Common myeloid progenitor, CD34-positive (primary cell): ENCODE measurements at regions not wholly inside any gene's neighbourhood (a gene's known extent, or its start where the extent isn't known, plus 50 kb on each side); places are given as distances from the start of the nearest gene placed in this dataset.
A peak's percentile ranks its signal among the peaks of the same experiment; 100 is the strongest.
"Not testable (repeated sequence)": the region's sequence is repeated elsewhere in the genome, so short reads cannot be mapped to it uniquely, and the experiment has no call there.

ENCODE experiments used
- CTCF ChIA-PET: fragments of 350-600 bp; sonication (Branson Sonifier 250); formaldehyde crosslinking; loops from one replicate; lab custom pipeline; 2021; ENCODE audit warnings: antibody characterized with exemption; lab: Charles Lee
- POLR2A ChIA-PET: fragments of 350-600 bp; sonication (Branson Sonifier 250); formaldehyde crosslinking; loops from one replicate; lab custom pipeline; 2021; ENCODE audit warnings: antibody characterized with exemption; lab: Charles Lee
- DNase-seq, 3 donors: peaks; one replicate each; pipeline versions ENCODE4 v3.0.0 to v3.0.0-alpha.2; 2013
- H3K27ac ChIP-seq, 2 experiments: 1 replicate in 1 of 2; 2 replicates in 1 of 2; pipeline ENCODE4 v1.7.0; 2013; ENCODE audit warnings: inconsistent platforms in 2 of 2, low read length in 2 of 2, mild to moderate bottlenecking in 2 of 2, low read depth in 1 of 2, moderate library complexity in 1 of 2; ENCODE audit not compliant: severe bottlenecking in 2 of 2, insufficient read depth in 1 of 2, poor library complexity in 1 of 2
- H3K27me3 ChIP-seq, 5 experiments: replicated peaks in 2 of 5; 1 replicate in 3 of 5; 2 replicates in 2 of 5; pipeline versions ENCODE4 v1.6.1 to v1.7.0; 2013; ENCODE audit warnings: low read length in 4 of 5, mild to moderate bottlenecking in 2 of 5, moderate library complexity in 2 of 5, inconsistent platforms in 1 of 5; ENCODE audit not compliant: insufficient read depth in 5 of 5, control insufficient read depth in 4 of 5
- H3K36me3 ChIP-seq, 4 experiments: 1 replicate in 2 of 4; 2 replicates in 2 of 4; pipeline versions ENCODE4 v1.6.1 to v1.7.0; 2013; ENCODE audit warnings: low read length in 3 of 4, control low read depth in 1 of 4, mild to moderate bottlenecking in 1 of 4; ENCODE audit not compliant: control insufficient read depth in 4 of 4, insufficient read depth in 4 of 4
- H3K4me1 ChIP-seq, 4 experiments: 1 replicate in 3 of 4; 2 replicates in 1 of 4; pipeline versions ENCODE4 v1.6.1 to v1.7.1; 2013; ENCODE audit warnings: low read length in 3 of 4, mild to moderate bottlenecking in 3 of 4, control low read depth in 1 of 4, inconsistent platforms in 1 of 4, moderate library complexity in 1 of 4; ENCODE audit not compliant: control insufficient read depth in 4 of 4, insufficient read depth in 4 of 4; ENCODE audit errors: control extremely low read depth in 1 of 4
- H3K4me3 ChIP-seq, 7 experiments: 1 replicate in 4 of 7; 2 replicates in 3 of 7; pipeline versions ENCODE4 v1.5.1 to v1.7.0; 2013; ENCODE audit warnings: mild to moderate bottlenecking in 7 of 7, low read length in 6 of 7, moderate library complexity in 6 of 7, inconsistent platforms in 2 of 7, low read depth in 2 of 7, control low read depth in 1 of 7; ENCODE audit not compliant: insufficient read depth in 4 of 7, control insufficient read depth in 1 of 7; ENCODE audit errors: extremely low read depth in 1 of 7
- H3K9me3 ChIP-seq, 5 experiments: 1 replicate in 4 of 5; 2 replicates in 1 of 5; pipeline versions ENCODE4 v1.6.1 to v1.7.1; 2013; ENCODE audit warnings: low read length in 4 of 5, mild to moderate bottlenecking in 2 of 5, inconsistent platforms in 1 of 5, low read depth in 1 of 5, moderate library complexity in 1 of 5; ENCODE audit not compliant: control insufficient read depth in 4 of 5, insufficient read depth in 2 of 5; ENCODE audit errors: control extremely low read depth in 1 of 5
- WGBS: methylation state at CpG from one replicate; pipeline ENCODE4 v1.1.5; 2013; ENCODE audit not compliant: insufficient coverage; 5-methylcytosine and 5-hydroxymethylcytosine counted together

- POLR2A ChIA-PET: no interaction called here
- Histone ChIP-seq H3K9me3 (peaks cover 0 to 3% (median 0%) of the 10 kb centered on the region in 5 experiments), H3K27me3 (no peaks in the 10 kb centered on the region), H3K4me1 (no peaks in the 10 kb centered on the region), H3K27ac (no peak overlapping the region), H3K36me3 (no peaks in the 10 kb centered on the region), H3K4me3 (no peak overlapping the region)
- peak; percentile 10 to 33 (median 20) for DNase-seq
- CTCF ChIA-PET: interaction anchor here (1.6 kb wide), 1 partner anchor 12 kb away, joined by 3 read pairs; no protein-coding TSS in a partner anchor
- WGBS: no CpG with 5 or more reads among the region's 3 CpGs
These were observed 298.6 kb downstream of the REEP3 start for GRCh38 chr10:63819753-63820329.

- H3K27ac ChIP-seq: no peak overlapping the region
- no peaks in the 10 kb centered on the region for H3K4me1 ChIP-seq
- ChIA-PET CTCF (no interaction called here), POLR2A (no interaction called here)
- H3K4me3 ChIP-seq: no peak overlapping the region
- H3K9me3 ChIP-seq: peaks cover 0 to 3% (median 0%) of the 10 kb centered on the region in 5 experiments
- DNase-seq: no peak
- H3K27me3 ChIP-seq: no peaks in the 10 kb centered on the region
- 62% methylated on average over 3 of the region's 5 CpGs for WGBS
- no peaks in the 10 kb centered on the region for H3K36me3 ChIP-seq
These were observed 301.3 kb downstream of the REEP3 start for GRCh38 chr10:63822496-63822895.

GRCh38 chr10:63825111-63825510 is 303.9 kb downstream of the REEP3 start:
- CTCF ChIA-PET: no interaction called here

GRCh38 chr10:63825766-63826165 is 304.6 kb downstream of the REEP3 start:
- Histone ChIP-seq H3K4me3 (no peak overlapping the region), H3K27me3 (peaks cover 0 to 5% (median 0%) of the 10 kb centered on the region in 5 experiments), H3K27ac (no peak overlapping the region), H3K4me1 (no peaks in the 10 kb centered on the region), H3K36me3 (no peaks in the 10 kb centered on the region), H3K9me3 (peaks cover 0 to 3% (median 0%) of the 10 kb centered on the region in 5 experiments)
- ChIA-PET CTCF (no interaction called here), POLR2A (no interaction called here)
- 100% methylated on average over 4 of the region's 5 CpGs for WGBS
- no peak for DNase-seq

More at GRCh38 chr10:63825111-63825510, 303.9 kb downstream of the REEP3 start:
- Histone ChIP-seq H3K4me3 (no peak overlapping the region), H3K9me3 (peaks cover 0 to 3% (median 0%) of the 10 kb centered on the region in 5 experiments), H3K36me3 (no peaks in the 10 kb centered on the region), H3K27me3 (peaks cover 0 to 5% (median 0%) of the 10 kb centered on the region in 5 experiments), H3K4me1 (no peaks in the 10 kb centered on the region), H3K27ac (no peak overlapping the region)
- POLR2A ChIA-PET: no interaction called here
- DNase-seq: no peak

- H3K36me3 ChIP-seq, H3K4me1 ChIP-seq, H3K27ac ChIP-seq, H3K4me3 ChIP-seq, CTCF ChIA-PET, POLR2A ChIA-PET, H3K9me3 ChIP-seq, DNase-seq, H3K27me3 ChIP-seq: not testable (repeated sequence)
- no CpG with 5 or more reads among the region's 3 CpGs for WGBS
These were observed 305.8 kb downstream of the REEP3 start for GRCh38 chr10:63827018-63827417.

GRCh38 chr10:63829020-63829419 is 307.8 kb downstream of the REEP3 start:
- ChIA-PET CTCF (no interaction called here), POLR2A (no interaction called here)
- Histone ChIP-seq H3K27ac (no peak overlapping the region), H3K4me1 (no peaks in the 10 kb centered on the region), H3K27me3 (peaks cover 0 to 5% (median 0%) of the 10 kb centered on the region in 5 experiments), H3K36me3 (no peaks in the 10 kb centered on the region), H3K9me3 (no peaks in the 10 kb centered on the region), H3K4me3 (no peak overlapping the region)
- DNase-seq: no peak
- 90% methylated on average over 2 of the region's 2 CpGs for WGBS

- H3K4me3 ChIP-seq: no peak overlapping the region
- no peak for DNase-seq
- ChIA-PET CTCF (no interaction called here), POLR2A (no interaction called here)
- H3K27me3 ChIP-seq: peaks cover 0 to 5% (median 0%) of the 10 kb centered on the region in 5 experiments
- WGBS: 67% methylated on average over 4 of the region's 5 CpGs
- no peaks in the 10 kb centered on the region for H3K9me3 ChIP-seq
- no peaks in the 10 kb centered on the region for H3K4me1 ChIP-seq
- no peak overlapping the region for H3K27ac ChIP-seq
- no peaks in the 10 kb centered on the region for H3K36me3 ChIP-seq
These were observed 308.5 kb downstream of the REEP3 start for GRCh38 chr10:63829573-63830149.
